Fibroblast of mammary gland (primary cell): ENCODE measurements at regions not wholly inside any gene's neighbourhood (a gene's known extent, or its start where the extent isn't known, plus 50 kb on each side); places are given as distances from the start of the nearest gene placed in this dataset.
A peak's percentile ranks its signal among the peaks of the same experiment; 100 is the strongest.

Experiments
- DNase-seq: peaks from one replicate; pipeline ENCODE4 v3.0.0-alpha.2; 2010; ENCODE audit warnings: low read depth
- H3K4me3 ChIP-seq: 2 replicates; pipeline ENCODE4 v1.5.1; 2011; ENCODE audit warnings: low read depth, mild to moderate bottlenecking, low read length, moderate library complexity; ENCODE audit not compliant: control insufficient read depth
- CTCF ChIP-seq: conservative IDR thresholded peaks from 2 replicates; pipeline ENCODE4 v1.5.1; 2011; ENCODE audit warnings: low read depth, low read length, inconsistent platforms; ENCODE audit not compliant: control insufficient read depth, insufficient read depth

- H3K4me3 ChIP-seq, result no peak overlapping the region
- no peak for TF ChIP-seq CTCF
- no peak for DNase-seq
Measured at GRCh38 chr1:105779727-105780126, 1276.7 kb upstream of the PRMT6 start.

- no peak for DNase-seq
- no peak overlapping the region for H3K4me3 ChIP-seq
- no peak for TF ChIP-seq CTCF
Measured at GRCh38 chr1:105785021-105785420, 1271.5 kb upstream of the PRMT6 start.

- peak; percentile 24 for DNase-seq
- no peak overlapping the region for H3K4me3 ChIP-seq
- peak; percentile 55 for TF ChIP-seq CTCF
Measured at GRCh38 chr1:105793536-105794146, 1262.8 kb upstream of the PRMT6 start.

GRCh38 chr1:105795741-105796140 lies 1260.7 kb upstream of the PRMT6 start:
- no peak for TF ChIP-seq CTCF
- DNase-seq, result no peak
- H3K4me3 ChIP-seq, result no peak overlapping the region

GRCh38 chr1:105830571-105831146 lies 1225.8 kb upstream of the PRMT6 start:
- no peak for DNase-seq
- no peak overlapping the region for H3K4me3 ChIP-seq
- no peak for TF ChIP-seq CTCF

- H3K4me3 ChIP-seq, result no peak overlapping the region
- no peak for DNase-seq
- TF ChIP-seq CTCF, result no peak
Measured at GRCh38 chr1:105838071-105838470, 1218.4 kb upstream of the PRMT6 start.
